ENCODE measurements at regions not wholly inside any gene's neighbourhood (a gene's known extent, or its start where the extent isn't known, plus 50 kb on each side); places are given as distances from the start of the nearest gene placed in this dataset.

DNA sequence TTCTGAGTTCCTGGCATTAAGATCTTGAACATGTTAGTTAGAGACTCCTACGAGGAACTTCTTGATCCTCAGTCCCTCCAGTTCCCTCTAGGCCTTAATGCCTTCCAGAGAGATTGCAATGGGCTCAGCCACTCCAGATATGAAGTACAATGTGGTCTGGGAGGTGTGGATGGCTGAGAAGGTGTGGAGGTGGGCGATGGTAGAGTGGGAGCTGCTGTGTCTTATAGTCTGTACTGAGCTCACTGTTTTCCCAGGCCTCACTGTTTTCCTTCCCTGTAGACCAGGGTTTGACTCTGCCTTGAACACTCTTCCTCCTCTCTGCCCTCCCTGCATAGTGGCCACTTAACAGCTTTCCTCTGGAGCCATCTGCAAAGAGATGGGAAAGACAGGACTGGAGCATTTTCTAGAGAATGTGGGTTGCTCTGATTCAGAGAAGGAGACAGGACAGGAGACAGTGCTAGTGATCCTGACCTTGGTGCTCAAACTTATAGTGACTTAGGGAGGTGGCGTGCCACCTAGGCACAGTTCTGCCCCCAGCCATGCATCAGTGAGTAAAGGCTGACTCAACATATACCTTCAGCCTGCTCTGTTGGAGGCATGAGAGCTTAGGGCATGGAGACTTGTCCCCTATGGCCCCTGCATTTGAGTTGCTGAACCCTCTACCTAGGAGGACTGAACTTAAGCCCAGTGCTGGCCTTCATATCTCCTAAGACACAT is 129.7 kb downstream of the TDRD15 start:
- no peak for DNase-seq (ENCODE audit: low read depth)

- no peak for DNase-seq (ENCODE audit: low read depth)
Measured at GRCh38 chr2:21254170-21254965, 130.6 kb downstream of the TDRD15 start.

DNA sequence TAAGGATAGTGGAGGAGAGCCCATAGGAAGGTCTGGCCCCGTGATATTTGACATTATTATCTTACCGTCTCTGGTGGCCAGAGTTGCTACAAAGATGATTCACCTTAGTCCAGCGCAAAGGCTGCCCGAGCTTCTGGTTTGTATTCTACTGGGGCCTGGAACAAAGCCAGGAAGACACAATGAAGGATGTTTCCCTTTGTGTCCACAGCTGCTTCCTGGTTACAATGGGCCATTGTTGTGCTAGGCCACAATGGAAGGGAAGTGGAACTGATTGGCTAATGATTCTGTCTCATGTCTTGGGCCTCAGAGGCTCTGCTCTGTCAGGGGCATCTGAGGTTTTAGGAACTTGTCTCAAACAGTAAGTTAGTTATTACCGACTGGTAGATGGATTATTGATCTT is 132.2 kb downstream of the TDRD15 start:
- peak; percentile 31 for DNase-seq (ENCODE audit: low read depth)

GRCh38 chr2:21257621-21258020 is 133.9 kb downstream of the TDRD15 start:
- no peak for DNase-seq (ENCODE audit: low read depth)

GRCh38 chr2:21258082-21258481 is 134.3 kb downstream of the TDRD15 start:
- no peak for DNase-seq (ENCODE audit: low read depth)

GRCh38 chr2:21260311-21260710 is 136.5 kb downstream of the TDRD15 start:
- no peak for DNase-seq (ENCODE audit: low read depth)

DNA sequence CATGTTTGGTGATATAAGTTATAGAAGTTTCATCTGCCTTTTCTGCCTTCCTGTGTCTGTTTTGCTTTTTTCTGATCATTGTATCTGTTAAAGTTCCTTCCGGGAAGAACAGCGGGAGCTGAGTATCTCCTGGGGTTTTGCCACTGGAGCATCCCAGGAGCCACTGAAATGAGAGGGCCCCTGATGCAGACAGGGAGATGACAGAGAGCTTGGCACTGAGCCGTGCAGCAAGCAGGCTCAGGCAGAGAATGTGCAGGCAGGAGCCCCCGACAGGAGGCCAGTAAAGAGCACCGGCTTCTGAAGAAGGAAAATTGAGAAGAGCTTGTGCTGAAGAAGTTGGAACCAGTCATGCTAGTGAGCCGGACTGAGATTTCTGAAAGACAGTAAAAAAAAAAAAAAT is 137.8 kb downstream of the TDRD15 start:
- no peak for DNase-seq (ENCODE audit: low read depth)

DNA sequence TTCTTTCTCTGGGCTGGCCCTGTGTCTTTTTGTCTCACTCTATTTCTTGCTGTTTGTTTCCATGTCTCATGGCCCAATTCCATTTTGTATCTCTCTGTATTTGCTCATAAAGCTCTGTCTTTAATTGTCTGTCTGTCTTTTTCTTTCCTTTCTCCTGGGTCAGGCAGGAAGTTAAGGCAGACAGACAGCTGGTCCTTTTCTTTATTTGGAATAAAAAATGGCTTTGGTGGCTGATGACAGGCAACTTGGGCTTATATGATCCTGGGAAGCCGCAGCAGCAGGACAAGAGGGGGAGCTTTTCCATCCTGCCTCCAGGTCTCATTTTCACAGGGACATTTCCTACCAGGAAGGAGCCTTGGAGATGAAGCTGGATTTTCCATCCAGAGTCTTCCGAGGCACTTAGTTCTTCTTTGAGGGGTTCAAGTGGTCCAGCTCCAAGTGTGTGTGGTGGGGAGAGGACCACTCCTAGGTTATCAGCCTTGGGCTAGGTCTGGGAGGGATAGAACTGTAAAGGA is 138.7 kb downstream of the TDRD15 start:
- DNase-seq (ENCODE audit: low read depth), result no peak

- DNase-seq (ENCODE audit: low read depth), result no peak
Measured at GRCh38 chr2:21263622-21264021, 139.9 kb downstream of the TDRD15 start.

DNA sequence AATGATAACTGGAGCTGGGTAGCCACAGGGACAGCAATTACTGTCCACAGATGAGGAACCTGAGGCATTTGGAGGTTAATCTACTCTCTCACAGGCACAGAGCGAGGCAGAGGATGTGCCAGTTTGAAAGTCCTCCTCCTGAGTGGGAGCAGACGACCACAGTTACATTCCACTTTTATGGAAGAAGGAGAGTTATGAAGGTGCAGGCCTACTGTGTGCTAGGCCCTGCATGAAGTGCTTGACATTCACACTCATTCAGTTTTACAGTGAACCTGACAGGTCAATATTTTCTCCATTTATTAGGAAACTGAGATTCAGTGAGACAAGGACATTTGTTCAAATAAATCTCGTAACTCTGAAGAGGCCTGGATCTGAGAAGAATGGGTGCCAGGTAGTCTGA is 142.0 kb downstream of the TDRD15 start:
- no peak for DNase-seq (ENCODE audit: low read depth)

DNA sequence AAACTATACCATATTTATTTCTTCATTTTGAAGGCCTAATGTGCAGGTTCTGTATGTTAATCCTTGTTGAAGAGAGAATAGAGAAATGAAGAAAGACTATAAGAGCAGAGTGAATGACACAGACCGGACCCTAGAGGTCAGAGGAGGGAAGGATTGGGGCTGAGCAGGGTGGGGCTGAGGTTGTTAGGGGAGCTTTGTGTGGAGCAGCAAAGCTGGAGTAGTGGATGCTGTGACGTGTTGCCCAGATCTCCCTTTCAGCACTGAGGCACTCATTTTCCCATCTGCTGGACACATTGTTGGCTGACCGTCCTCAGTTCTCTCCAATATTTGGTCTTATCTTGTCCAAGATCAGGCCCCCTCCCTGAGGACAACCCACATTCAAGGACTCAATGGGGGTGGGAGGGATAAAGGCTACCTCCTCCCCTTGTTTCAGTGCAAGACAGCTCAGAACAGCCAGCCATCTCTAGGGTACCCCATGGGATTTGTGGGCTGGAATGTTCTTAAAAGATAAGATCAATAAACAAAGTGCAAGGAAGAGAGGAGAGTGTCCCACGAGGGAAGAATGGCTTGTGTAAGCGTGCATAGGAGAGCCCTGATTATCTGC is 143.6 kb downstream of the TDRD15 start:
- no peak for DNase-seq (ENCODE audit: low read depth)

- no peak for DNase-seq (ENCODE audit: low read depth)
Measured at GRCh38 chr2:21268197-21268877, 144.6 kb downstream of the TDRD15 start.

GRCh38 chr2:21268878-21269224 is 145.1 kb downstream of the TDRD15 start:
- DNase-seq (ENCODE audit: low read depth), result no peak

GRCh38 chr2:21269382-21269781 is 145.6 kb downstream of the TDRD15 start:
- no peak for DNase-seq (ENCODE audit: low read depth)

GRCh38 chr2:21270083-21270491 is 146.3 kb downstream of the TDRD15 start:
- DNase-seq (ENCODE audit: low read depth), result no peak

- no peak for DNase-seq (ENCODE audit: low read depth)
Measured at GRCh38 chr2:21270708-21271122, 146.9 kb downstream of the TDRD15 start.

DNA sequence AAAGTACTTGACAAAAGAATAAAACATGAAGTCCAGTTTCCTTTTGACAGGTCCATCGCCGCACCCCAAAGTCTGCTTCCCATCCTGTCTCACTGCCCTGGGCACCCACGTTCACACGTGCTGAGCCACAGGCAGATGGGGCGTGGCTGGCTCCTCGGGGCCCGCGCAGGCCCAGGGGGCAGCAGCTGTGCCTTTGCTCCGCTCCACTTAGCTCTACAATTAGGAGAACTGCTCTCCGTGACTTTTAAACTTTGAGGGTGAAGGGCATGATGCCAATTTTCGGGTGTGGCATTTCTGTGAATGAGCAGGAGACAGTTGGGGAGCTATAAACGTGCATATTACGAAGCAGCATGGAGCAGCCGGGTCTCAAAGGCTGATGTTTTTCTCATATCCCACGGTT is 152.4 kb downstream of the TDRD15 start:
- no peak for DNase-seq (ENCODE audit: low read depth)

- no peak for DNase-seq (ENCODE audit: low read depth)
Measured at GRCh38 chr2:21277068-21278056, 153.6 kb downstream of the TDRD15 start.

- no peak for DNase-seq (ENCODE audit: low read depth)
Measured at GRCh38 chr2:21279525-21279924, 155.8 kb downstream of the TDRD15 start.

DNA sequence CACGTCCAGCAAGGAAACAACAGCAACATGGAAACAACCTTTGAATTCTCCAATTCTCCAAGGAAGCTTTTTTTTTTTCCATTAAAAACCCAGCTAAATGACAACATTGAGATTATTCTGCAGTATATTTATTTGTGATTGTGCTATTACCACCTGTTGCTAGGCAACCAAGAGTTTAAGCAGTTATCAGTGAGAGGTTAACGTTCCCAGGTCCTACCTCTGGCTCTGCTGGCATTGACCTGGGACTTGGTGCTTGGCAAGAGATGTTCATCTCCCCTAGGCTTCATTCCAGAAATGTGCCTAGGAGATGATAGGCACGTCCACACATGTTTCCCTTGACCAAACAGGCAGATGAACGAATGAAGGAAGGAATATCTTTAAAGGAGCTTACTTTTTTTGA is 157.0 kb downstream of the TDRD15 start:
- DNase-seq (ENCODE audit: low read depth), result no peak

DNA sequence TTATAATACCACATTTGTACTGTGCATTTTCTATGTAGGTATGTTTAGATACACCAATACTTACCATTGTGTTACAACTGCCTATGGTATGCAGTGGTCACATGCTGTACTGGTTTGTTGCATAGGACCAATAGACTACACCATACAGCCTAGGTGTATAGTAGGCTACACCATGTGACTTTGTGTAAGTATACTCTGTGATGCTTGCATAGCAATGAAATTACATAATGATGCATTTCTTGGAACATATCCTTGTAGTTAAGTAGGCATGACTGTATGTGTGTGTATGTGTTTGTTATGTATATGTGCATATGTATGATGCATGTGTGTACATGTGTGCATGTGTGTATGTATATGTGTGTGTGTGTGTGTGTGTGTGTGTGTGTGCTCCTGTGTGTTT is 157.6 kb downstream of the TDRD15 start:
- no peak for DNase-seq (ENCODE audit: low read depth)
